ENCODE measurements at regions not wholly inside any gene's neighbourhood (a gene's known extent, or its start where the extent isn't known, plus 50 kb on each side); places are given as distances from the start of the nearest gene placed in this dataset.
"Not testable (repeated sequence)": the region's sequence is repeated elsewhere in the genome, so short reads cannot be mapped to it uniquely, and the experiment has no call there.

GRCh38 chr3:86782866-86783265 lies 208.1 kb downstream of the VGLL3 start:
- TF ChIP-seq CTCF (IDR thresholded peaks at IDR 0.05; ENCODE audit: borderline replicate concordance, insufficient read depth, low read depth, low read length) = no peak

GRCh38 chr3:86782286-86782685 lies 208.7 kb downstream of the VGLL3 start:
- TF ChIP-seq CTCF (IDR thresholded peaks at IDR 0.05; ENCODE audit: borderline replicate concordance, insufficient read depth, low read depth, low read length) = no peak

More at GRCh38 chr3:86782866-86783265, 208.1 kb downstream of the VGLL3 start:
- H3K4me3 ChIP-seq (ENCODE audit: low read depth, low read length) = no peak overlapping the region

GRCh38 chr3:86774082-86774691 lies 216.8 kb downstream of the VGLL3 start:
- no peak for TF ChIP-seq CTCF (IDR thresholded peaks at IDR 0.05; ENCODE audit: borderline replicate concordance, insufficient read depth, low read depth, low read length)
- H3K4me3 ChIP-seq (ENCODE audit: low read depth, low read length) = no peak overlapping the region

More at GRCh38 chr3:86782286-86782685, 208.7 kb downstream of the VGLL3 start:
- no peak overlapping the region for H3K4me3 ChIP-seq (ENCODE audit: low read depth, low read length)

- no peak for TF ChIP-seq CTCF (IDR thresholded peaks at IDR 0.05; ENCODE audit: borderline replicate concordance, insufficient read depth, low read depth, low read length)
- H3K4me3 ChIP-seq (ENCODE audit: low read depth, low read length) = no peak overlapping the region
These were observed 218.2 kb downstream of the VGLL3 start for GRCh38 chr3:86772699-86773098.

GRCh38 chr3:86771741-86772512 lies 219.0 kb downstream of the VGLL3 start:
- H3K4me3 ChIP-seq (ENCODE audit: low read depth, low read length) = no peak overlapping the region
- TF ChIP-seq CTCF (IDR thresholded peaks at IDR 0.05; ENCODE audit: borderline replicate concordance, insufficient read depth, low read depth, low read length) = no peak

- no peak for TF ChIP-seq CTCF (IDR thresholded peaks at IDR 0.05; ENCODE audit: borderline replicate concordance, insufficient read depth, low read depth, low read length)
- no peak overlapping the region for H3K4me3 ChIP-seq (ENCODE audit: low read depth, low read length)
These were observed 224.6 kb downstream of the VGLL3 start for GRCh38 chr3:86766331-86766730.

GRCh38 chr3:86757322-86758179 lies 233.4 kb downstream of the VGLL3 start:
- not testable (repeated sequence) for H3K4me3 ChIP-seq (ENCODE audit: low read depth, low read length)
